A549 (cell line): ENCODE measurements at regions not wholly inside any gene's neighbourhood (a gene's known extent, or its start where the extent isn't known, plus 50 kb on each side); places are given as distances from the start of the nearest gene placed in this dataset.

Experiments
- ATAC-seq, 2 experiments: fragments of 200-7000 bp in 1 of 2; fragments of >200 bp in 1 of 2; cut with Nextera tagmentation in 1 of 2; cut with Tn5 transposase in 1 of 2; 3 replicates each; pipeline versions ENCODE4 v1.8.0 to v1.9.1; 2018 to 2020; ENCODE audit warnings: mild to moderate bottlenecking in 1 of 2, moderate library complexity in 1 of 2
- CTCF ChIA-PET: fragments of 300-600 bp; sonication (Branson Sonifier 250); formaldehyde crosslinking; extraction: SDS; loops from one replicate; lab custom pipeline; 2021; ENCODE audit warnings: antibody characterized with exemption, inconsistent platforms; lab: Yijun Ruan, JAX
- POLR2A ChIA-PET: fragments of 350-600 bp; formaldehyde crosslinking; extraction: SDS; loops from one replicate; lab custom pipeline; 2021; ENCODE audit warnings: antibody characterized with exemption, inconsistent platforms; lab: Yijun Ruan, JAX
- DNase-seq, 2 experiments: peaks; one replicate each; pipeline versions ENCODE4 v3.0.0 to v3.0.0-alpha.2; 2011 to 2016; ENCODE audit warnings: low read depth in 1 of 2, low spot score in 1 of 2
- FAIRE-seq: peaks from 2 replicates; lab custom pipeline; 2011; peaks lifted over from hg19 to GRCh38; lab: Jason Lieb, UNC
- H3K27ac ChIP-seq, 2 experiments: fragments of >200 bp; sonication (Bioruptor Twin); formaldehyde crosslinking; 3 replicates each; pipeline ENCODE4 v1.5.1; 2016 to 2017
- H3K4me1 ChIP-seq: fragments of >200 bp; sonication (Bioruptor Twin); formaldehyde crosslinking; 3 replicates; pipeline ENCODE4 v1.6.1; 2016
- H3K4me2 ChIP-seq: fragments of >200 bp; sonication (Bioruptor Twin); formaldehyde crosslinking; 3 replicates; pipeline ENCODE4 v1.6.1; 2016
- H3K4me3 ChIP-seq: fragments of >200 bp; sonication (Bioruptor Twin); formaldehyde crosslinking; 3 replicates; pipeline ENCODE4 v1.5.1; 2016
- H3K9me3 ChIP-seq: fragments of >200 bp; sonication (Bioruptor Twin); formaldehyde crosslinking; 3 replicates; pipeline ENCODE4 v1.6.1; 2016
- ATOH8 ChIP-seq: fragments of 250-450 bp; sonication (Bioruptor Pico); IDR thresholded peaks from 2 replicates; pipeline ENCODE4 v1.5.0; 2020; ENCODE audit warnings: low read depth, mild to moderate bottlenecking, moderate library complexity
- BHLHE40 ChIP-seq: IDR thresholded peaks from 2 replicates; pipeline ENCODE4 v1.6.1; 2012; ENCODE audit warnings: low read depth, low read length, inconsistent platforms
- CBX8 ChIP-seq: fragments of 200-600 bp; sonication (generic); IDR thresholded peaks from 2 replicates; pipeline ENCODE4 v1.6.1; 2016
- CHD2 ChIP-seq: fragments of 150-350 bp; IDR thresholded peaks from 2 replicates; pipeline ENCODE4 v1.6.1; 2014; ENCODE audit warnings: low read length; ENCODE audit not compliant: partially characterized antibody
- CHD4 ChIP-seq: fragments of 200-600 bp; sonication (generic); IDR thresholded peaks from 2 replicates; pipeline ENCODE4 v1.6.1; 2016; ENCODE audit warnings: antibody characterized with exemption, mild to moderate bottlenecking, borderline replicate concordance
- EHF ChIP-seq: fragments of 250-450 bp; sonication (Bioruptor Pico); IDR thresholded peaks from 2 replicates; pipeline ENCODE4 v1.5.0; 2020; ENCODE audit warnings: mild to moderate bottlenecking
- ELK1 ChIP-seq: fragments of 150-350 bp; IDR thresholded peaks from 2 replicates; pipeline ENCODE4 v1.6.1; 2014; ENCODE audit warnings: low read depth, mild to moderate bottlenecking, low read length
- FOSB ChIP-seq: fragments of 250-450 bp; sonication (Bioruptor Pico); IDR thresholded peaks from 2 replicates; pipeline ENCODE4 v1.5.0; 2020; ENCODE audit warnings: mild to moderate bottlenecking, moderate library complexity
- FOSL2 ChIP-seq, 2 experiments: fragments of 450-650 bp in 1 of 2; fragments of >200 bp in 1 of 2; sonication (Bioruptor Twin) in 1 of 2; formaldehyde crosslinking; IDR thresholded peaks; 2 replicates each; pipeline versions ENCODE4 v1.5.0 to v1.6.1; 2016 to 2020; ENCODE audit warnings: mild to moderate bottlenecking in 1 of 2, moderate library complexity in 1 of 2
- FOXS1 ChIP-seq: fragments of 250-450 bp; sonication (Bioruptor Pico); IDR thresholded peaks from 2 replicates; pipeline ENCODE4 v1.5.0; 2020; ENCODE audit warnings: mild to moderate bottlenecking, moderate library complexity
- GATA3 ChIP-seq: IDR thresholded peaks from 2 replicates; pipeline ENCODE4 v1.6.1; 2012; ENCODE audit warnings: borderline replicate concordance
- HMGXB4 ChIP-seq: fragments of 250-450 bp; sonication (Bioruptor Pico); IDR thresholded peaks from 2 replicates; pipeline ENCODE4 v1.5.0; 2021; ENCODE audit warnings: mild to moderate bottlenecking, moderate library complexity, borderline replicate concordance
- HOXB5 ChIP-seq: fragments of 250-450 bp; sonication (Bioruptor Pico); IDR thresholded peaks from 2 replicates; pipeline ENCODE4 v1.5.0; 2020; ENCODE audit warnings: mild to moderate bottlenecking, moderate library complexity
- KDM5A ChIP-seq: fragments of 200-600 bp; sonication (generic); IDR thresholded peaks from 2 replicates; pipeline ENCODE4 v1.6.1; 2016; ENCODE audit warnings: antibody characterized with exemption, mild to moderate bottlenecking
- MAFK ChIP-seq: fragments of 450-650 bp; IDR thresholded peaks from 2 replicates; pipeline ENCODE4 v1.6.1; 2014; ENCODE audit not compliant: partially characterized antibody
- POLR2A ChIP-seq: IDR thresholded peaks from 2 replicates; pipeline ENCODE4 v1.6.1; 2012; ENCODE audit warnings: mild to moderate bottlenecking, low read length
- RARB ChIP-seq: fragments of 250-450 bp; sonication (Bioruptor Pico); IDR thresholded peaks from 2 replicates; pipeline ENCODE4 v1.8.0; 2021; ENCODE audit warnings: mild to moderate bottlenecking, moderate library complexity
- RCOR1 ChIP-seq: fragments of 150-350 bp; IDR thresholded peaks from 2 replicates; pipeline ENCODE4 v1.6.1; 2014; ENCODE audit warnings: antibody characterized with exemption, low read length, low read depth
- REST ChIP-seq: fragments of 200-600 bp; sonication (generic); IDR thresholded peaks from 2 replicates; pipeline ENCODE4 v1.6.1; 2016; ENCODE audit warnings: antibody characterized with exemption, mild to moderate bottlenecking, moderate library complexity
- RNF2 ChIP-seq: fragments of 200-600 bp; sonication (generic); IDR thresholded peaks from 2 replicates; pipeline ENCODE4 v1.6.1; 2016; ENCODE audit warnings: low read depth, mild to moderate bottlenecking, antibody characterized with exemption, moderate library complexity, borderline replicate concordance
- SREBF2 ChIP-seq: fragments of 450-650 bp; IDR thresholded peaks from 2 replicates; pipeline ENCODE4 v1.6.1; 2014; ENCODE audit warnings: mild to moderate bottlenecking, moderate library complexity
- TP53 ChIP-seq: fragments of 250-450 bp; sonication (Bioruptor Pico); IDR thresholded peaks from 2 replicates; pipeline ENCODE4 v1.5.0; 2021; ENCODE audit warnings: mild to moderate bottlenecking, moderate library complexity
- ZC3H11A ChIP-seq: fragments of 450-650 bp; IDR thresholded peaks from 2 replicates; pipeline ENCODE4 v1.6.1; 2014; ENCODE audit warnings: antibody characterized with exemption, mild to moderate bottlenecking
- ZFP36 ChIP-seq: fragments of 450-650 bp; IDR thresholded peaks from 2 replicates; pipeline ENCODE4 v1.6.1; 2014; ENCODE audit warnings: borderline replicate concordance; ENCODE audit not compliant: partially characterized antibody
- ZNF302 ChIP-seq: fragments of 250-450 bp; sonication (Bioruptor Pico); IDR thresholded peaks from 2 replicates; pipeline ENCODE4 v1.9.0; 2021; ENCODE audit warnings: inconsistent platforms, mild to moderate bottlenecking, moderate library complexity
- ZSCAN20 ChIP-seq: fragments of 250-450 bp; sonication (Bioruptor Pico); IDR thresholded peaks from 2 replicates; pipeline ENCODE4 v1.8.0; 2022; ENCODE audit warnings: mild to moderate bottlenecking, moderate library complexity
- WGBS: methylation state at CpG from one replicate; pipeline ENCODE4 v1.1.6; 2017; ENCODE audit errors: missing lambda C conversion rate; 5-methylcytosine and 5-hydroxymethylcytosine counted together

- CTCF ChIA-PET, result no interaction called here
- H3K27ac ChIP-seq, result no peak overlapping the region
- no peaks in the 10 kb centered on the region for H3K9me3 ChIP-seq
- POLR2A ChIA-PET, result no interaction called here
- FAIRE-seq (no peak), ATAC-seq (no peak), DNase-seq (no peak)
- no peak overlapping the region for H3K4me2 ChIP-seq
- H3K4me1 ChIP-seq, result no peaks in the 10 kb centered on the region
- WGBS, result 2% methylated on average over 3 of the region's 3 CpGs
- H3K4me3 ChIP-seq, result no peak overlapping the region
- TF ChIP-seq CHD2 (no peak), BHLHE40 (no peak)
- TF ChIP-seq, all 56 proteins: peak for 0
Observed at GRCh38 chrX:144901521-144901920, 345.8 kb upstream of the SPANXN1 start.

GRCh38 chrX:144916785-144917184, 330.5 kb upstream of the SPANXN1 start:
- CTCF ChIA-PET, result no interaction called here
- POLR2A ChIA-PET, result no interaction called here
- H3K4me1 ChIP-seq, result no peaks in the 10 kb centered on the region
- no peak for DNase-seq
- TF ChIP-seq FOSB, result no peak
- WGBS, result 0% methylated on average over 2 of the region's 2 CpGs
- FAIRE-seq, result peak; percentile 68
- no peak overlapping the region for H3K27ac ChIP-seq
- H3K9me3 ChIP-seq, result no peaks in the 10 kb centered on the region
- H3K4me3 ChIP-seq, result no peak overlapping the region
- ATAC-seq, result no peak
- H3K4me2 ChIP-seq, result no peak overlapping the region

GRCh38 chrX:144918936-144919335, 328.4 kb upstream of the SPANXN1 start:
- no peaks in the 10 kb centered on the region for H3K9me3 ChIP-seq
- FAIRE-seq, result no peak
- H3K27ac ChIP-seq, result no peak overlapping the region
- POLR2A ChIA-PET, result no interaction called here
- ATAC-seq, result no peak
- no peak for DNase-seq
- H3K4me1 ChIP-seq, result no peaks in the 10 kb centered on the region
- H3K4me2 ChIP-seq, result no peak overlapping the region
- no peak for TF ChIP-seq POLR2A
- no peak for TF ChIP-seq SREBF2
- no peak for TF ChIP-seq BHLHE40
- no peak for TF ChIP-seq MAFK
- no peak for TF ChIP-seq FOSL2 (IDR thresholded peaks at IDR 0.05)
- no peak for TF ChIP-seq FOSL2 (CRISPR knock-in tag; IDR thresholded peaks at IDR 0.05)
- no peak for TF ChIP-seq ZSCAN20 (CRISPR knock-in tag)
- TF ChIP-seq ATOH8, result no peak
- TF ChIP-seq ZNF302, result no peak
- no peak for TF ChIP-seq CBX8
- no peak for TF ChIP-seq KDM5A
- no peak for TF ChIP-seq FOXS1 (CRISPR knock-in tag)
- no peak for TF ChIP-seq REST
- no peak for TF ChIP-seq CHD2
- no peak for TF ChIP-seq FOSB
- TF ChIP-seq, all 56 proteins: peak for 0
- H3K4me3 ChIP-seq, result no peak overlapping the region
- CTCF ChIA-PET, result no interaction called here
- WGBS, result 3% methylated on average over 4 of the region's 4 CpGs

- CTCF ChIA-PET, result no interaction called here
- H3K4me3 ChIP-seq, result no peak overlapping the region
- H3K27ac ChIP-seq, result no peak overlapping the region
- no peak overlapping the region for H3K4me2 ChIP-seq
- H3K4me1 ChIP-seq, result no peaks in the 10 kb centered on the region
- H3K9me3 ChIP-seq, result no peaks in the 10 kb centered on the region
- 0% methylated on average over 3 of the region's 3 CpGs for WGBS
- FAIRE-seq (no peak), DNase-seq (no peak), ATAC-seq (no peak)
- POLR2A ChIA-PET, result no interaction called here
- TF ChIP-seq CHD4 (no peak), HOXB5 (CRISPR knock-in tag) (no peak), EHF (no peak), ZC3H11A (no peak), FOSB (no peak), RNF2 (no peak), ZFP36 (no peak), HMGXB4 (CRISPR knock-in tag) (no peak), FOXS1 (CRISPR knock-in tag) (no peak), ELK1 (no peak), RCOR1 (no peak), TP53 (CRISPR knock-in tag) (no peak), GATA3 (no peak), RARB (no peak)
Observed at GRCh38 chrX:144946666-144947065, 300.6 kb upstream of the SPANXN1 start.
